Common myeloid progenitor, CD34-positive (primary cell): ENCODE measurements at regions not wholly inside any gene's neighbourhood (a gene's known extent, or its start where the extent isn't known, plus 50 kb on each side); places are given as distances from the start of the nearest gene placed in this dataset.
"Not testable (repeated sequence)": the region's sequence is repeated elsewhere in the genome, so short reads cannot be mapped to it uniquely, and the experiment has no call there.

Source experiments
- CTCF ChIA-PET: fragments of 350-600 bp; sonication (Branson Sonifier 250); formaldehyde crosslinking; loops from one replicate; lab custom pipeline; 2021; ENCODE audit warnings: antibody characterized with exemption; lab: Charles Lee
- POLR2A ChIA-PET: fragments of 350-600 bp; sonication (Branson Sonifier 250); formaldehyde crosslinking; loops from one replicate; lab custom pipeline; 2021; ENCODE audit warnings: antibody characterized with exemption; lab: Charles Lee
- DNase-seq, 3 donors: peaks; one replicate each; pipeline versions ENCODE4 v3.0.0 to v3.0.0-alpha.2; 2013
- H3K27ac ChIP-seq, 2 experiments: 1 replicate in 1 of 2; 2 replicates in 1 of 2; pipeline ENCODE4 v1.7.0; 2013; ENCODE audit warnings: inconsistent platforms in 2 of 2, low read length in 2 of 2, mild to moderate bottlenecking in 2 of 2, low read depth in 1 of 2, moderate library complexity in 1 of 2; ENCODE audit not compliant: severe bottlenecking in 2 of 2, insufficient read depth in 1 of 2, poor library complexity in 1 of 2
- H3K27me3 ChIP-seq, 5 experiments: replicated peaks in 2 of 5; 1 replicate in 3 of 5; 2 replicates in 2 of 5; pipeline versions ENCODE4 v1.6.1 to v1.7.0; 2013; ENCODE audit warnings: low read length in 4 of 5, mild to moderate bottlenecking in 2 of 5, moderate library complexity in 2 of 5, inconsistent platforms in 1 of 5; ENCODE audit not compliant: insufficient read depth in 5 of 5, control insufficient read depth in 4 of 5
- H3K36me3 ChIP-seq, 4 experiments: 1 replicate in 2 of 4; 2 replicates in 2 of 4; pipeline versions ENCODE4 v1.6.1 to v1.7.0; 2013; ENCODE audit warnings: low read length in 3 of 4, control low read depth in 1 of 4, mild to moderate bottlenecking in 1 of 4; ENCODE audit not compliant: control insufficient read depth in 4 of 4, insufficient read depth in 4 of 4
- H3K4me1 ChIP-seq, 4 experiments: 1 replicate in 3 of 4; 2 replicates in 1 of 4; pipeline versions ENCODE4 v1.6.1 to v1.7.1; 2013; ENCODE audit warnings: low read length in 3 of 4, mild to moderate bottlenecking in 3 of 4, control low read depth in 1 of 4, inconsistent platforms in 1 of 4, moderate library complexity in 1 of 4; ENCODE audit not compliant: control insufficient read depth in 4 of 4, insufficient read depth in 4 of 4; ENCODE audit errors: control extremely low read depth in 1 of 4
- H3K4me3 ChIP-seq, 7 experiments: 1 replicate in 4 of 7; 2 replicates in 3 of 7; pipeline versions ENCODE4 v1.5.1 to v1.7.0; 2013; ENCODE audit warnings: mild to moderate bottlenecking in 7 of 7, low read length in 6 of 7, moderate library complexity in 6 of 7, inconsistent platforms in 2 of 7, low read depth in 2 of 7, control low read depth in 1 of 7; ENCODE audit not compliant: insufficient read depth in 4 of 7, control insufficient read depth in 1 of 7; ENCODE audit errors: extremely low read depth in 1 of 7
- H3K9me3 ChIP-seq, 5 experiments: 1 replicate in 4 of 5; 2 replicates in 1 of 5; pipeline versions ENCODE4 v1.6.1 to v1.7.1; 2013; ENCODE audit warnings: low read length in 4 of 5, mild to moderate bottlenecking in 2 of 5, inconsistent platforms in 1 of 5, low read depth in 1 of 5, moderate library complexity in 1 of 5; ENCODE audit not compliant: control insufficient read depth in 4 of 5, insufficient read depth in 2 of 5; ENCODE audit errors: control extremely low read depth in 1 of 5
- WGBS: methylation state at CpG from one replicate; pipeline ENCODE4 v1.1.5; 2013; ENCODE audit not compliant: insufficient coverage; 5-methylcytosine and 5-hydroxymethylcytosine counted together

DNA sequence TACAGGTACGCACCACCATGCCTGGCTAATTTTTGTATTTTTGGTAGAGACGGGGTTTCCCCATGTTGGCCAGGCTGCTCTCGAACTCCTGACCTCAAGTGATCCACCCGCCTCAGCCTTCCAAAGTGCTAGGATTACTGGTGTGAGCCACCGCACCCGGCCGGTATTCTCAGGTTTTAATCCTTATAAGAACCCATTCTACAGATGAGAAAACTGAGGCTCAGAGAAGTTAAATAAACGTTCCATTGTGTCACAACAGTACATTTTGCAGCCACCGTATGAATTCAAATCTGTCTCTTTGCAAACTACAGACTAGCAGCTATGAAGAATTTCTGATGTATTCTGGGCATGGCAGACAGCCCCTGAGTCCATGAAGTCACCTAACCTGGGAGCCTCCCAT, 60.9 kb upstream of the LAPTM4A start:
- CTCF ChIA-PET = interaction anchor here (1.7 kb wide), 1 partner anchor 14 kb away, joined by 4 read pairs; no protein-coding TSS in a partner anchor
- H3K36me3 ChIP-seq, POLR2A ChIA-PET, H3K4me3 ChIP-seq, H3K27ac ChIP-seq, H3K4me1 ChIP-seq, H3K9me3 ChIP-seq, H3K27me3 ChIP-seq, DNase-seq: not testable (repeated sequence)
- 98% methylated on average over 9 of the region's 9 CpGs for WGBS

DNA sequence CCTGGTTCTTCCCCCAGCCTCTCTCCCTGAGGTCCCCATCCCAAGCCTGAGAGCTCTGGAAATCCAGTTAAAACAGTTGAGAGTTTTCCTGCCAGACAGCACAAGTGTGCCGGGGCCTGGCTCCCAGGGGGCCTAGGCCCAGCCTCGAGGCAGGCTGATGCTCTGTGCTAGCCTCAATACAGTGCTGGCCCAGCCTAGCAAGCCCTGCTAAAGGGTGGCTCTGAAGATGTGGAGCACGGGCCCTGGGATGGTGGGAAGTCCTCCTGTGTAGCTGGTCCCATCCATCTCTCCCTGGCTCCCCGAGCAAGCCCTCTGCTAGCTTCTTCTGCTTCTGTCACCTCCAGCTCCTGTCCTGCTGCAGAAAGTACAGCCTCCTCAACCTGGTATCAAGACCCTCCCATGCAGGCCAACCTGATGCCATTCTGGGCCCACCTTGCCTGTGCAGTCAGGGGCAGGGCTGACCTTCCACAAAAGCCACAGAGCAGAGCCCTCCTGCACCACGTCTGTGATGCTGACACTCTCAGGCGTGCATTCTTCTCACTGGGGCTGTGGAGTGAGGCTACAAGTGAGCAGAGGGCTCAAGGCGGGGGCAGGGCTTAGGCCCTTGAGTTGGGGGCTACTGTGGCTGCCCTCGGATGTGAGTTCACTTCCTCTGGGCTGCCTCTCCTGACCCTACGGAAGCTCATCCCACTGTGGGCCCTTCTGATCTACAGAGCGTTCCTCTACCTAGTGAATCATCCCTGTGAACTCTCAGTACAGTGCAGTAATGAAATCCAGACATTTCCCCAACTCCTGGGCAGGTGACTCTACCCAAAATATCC, 60.1 kb upstream of the LAPTM4A start:
- POLR2A ChIA-PET = no interaction called here
- Histone ChIP-seq H3K4me1 (peaks cover 0 to 9% (median 2%) of the 10 kb centered on the region in 4 experiments), H3K9me3 (peaks cover 0 to 3% (median 0%) of the 10 kb centered on the region in 5 experiments), H3K27me3 (peaks cover 0 to 1% (median 0%) of the 10 kb centered on the region in 5 experiments), H3K27ac (no peak overlapping the region), H3K36me3 (no peaks in the 10 kb centered on the region), H3K4me3 (no peak overlapping the region)
- 96% methylated on average over 8 of the region's 10 CpGs for WGBS
- DNase-seq = no peak
- CTCF ChIA-PET = interaction anchor here (1.0 kb wide), 1 partner anchor 17 kb away, joined by 5 read pairs; no protein-coding TSS in a partner anchor

GRCh38 chr2:20110876-20111275, 59.4 kb upstream of the LAPTM4A start:
- 75% methylated on average over 6 of the region's 7 CpGs for WGBS
- Histone ChIP-seq H3K4me1 (peaks cover 0 to 9% (median 2%) of the 10 kb centered on the region in 4 experiments), H3K27ac (no peak overlapping the region), H3K27me3 (peaks cover 0 to 3% (median 0%) of the 10 kb centered on the region in 5 experiments), H3K4me3 (no peak overlapping the region), H3K9me3 (peaks cover 0 to 6% (median 2%) of the 10 kb centered on the region in 5 experiments), H3K36me3 (no peaks in the 10 kb centered on the region)
- POLR2A ChIA-PET = no interaction called here
- CTCF ChIA-PET = interaction anchor here (1.0 kb wide), 1 partner anchor 16 kb away, joined by 5 read pairs; no protein-coding TSS in a partner anchor
- DNase-seq = no peak

- CTCF ChIA-PET = interaction anchor here (0.7 kb wide), 1 partner anchor 211 kb away, joined by 5 read pairs; no protein-coding TSS in a partner anchor
- H3K27ac ChIP-seq = no peak overlapping the region
- peaks cover 0 to 6% (median 2%) of the 10 kb centered on the region in 5 experiments for H3K9me3 ChIP-seq
- WGBS = 100% methylated on average over 3 of the region's 3 CpGs
- POLR2A ChIA-PET = no interaction called here
- peaks cover 0 to 9% (median 2%) of the 10 kb centered on the region in 4 experiments for H3K4me1 ChIP-seq
- no peak overlapping the region for H3K4me3 ChIP-seq
- peaks cover 0 to 3% (median 0%) of the 10 kb centered on the region in 5 experiments for H3K27me3 ChIP-seq
- DNase-seq = no peak
- no peaks in the 10 kb centered on the region for H3K36me3 ChIP-seq
Measured at GRCh38 chr2:20110383-20110782, 59.0 kb upstream of the LAPTM4A start.

DNA sequence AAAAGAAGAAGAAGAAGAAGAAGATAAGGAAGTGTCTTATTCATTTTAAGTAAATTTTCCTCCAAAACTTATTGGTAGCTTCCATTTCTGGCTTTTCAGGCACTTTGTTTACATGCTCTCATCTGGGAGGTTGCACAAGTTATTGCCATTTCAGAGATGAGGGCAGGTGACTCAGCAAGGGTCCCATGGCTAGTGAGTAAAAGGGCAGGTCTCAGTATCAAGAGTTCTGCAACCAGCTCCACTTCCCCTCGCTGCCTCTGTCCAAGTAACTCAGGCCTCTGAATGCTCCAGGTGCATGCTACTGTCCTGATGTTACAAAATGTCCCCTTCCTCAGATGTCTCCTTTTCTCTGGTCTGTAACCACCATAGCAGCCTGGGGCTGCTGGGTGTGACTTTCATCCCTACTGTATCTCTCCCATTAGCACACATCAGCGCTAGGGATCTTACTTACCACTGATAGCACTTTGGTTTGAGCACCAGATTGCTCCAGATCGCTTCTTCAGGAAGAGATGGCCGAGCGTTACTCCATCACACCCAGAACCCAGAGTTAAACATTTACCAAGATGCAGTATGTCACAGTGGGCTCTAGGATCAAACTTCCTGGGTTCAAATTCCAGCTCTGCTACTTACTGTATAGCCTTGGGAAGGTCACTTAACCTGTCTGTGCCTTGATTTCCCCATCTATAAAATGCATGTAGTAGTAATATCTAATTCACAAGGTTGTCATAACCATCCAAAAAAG, 57.4 kb upstream of the LAPTM4A start:
- Histone ChIP-seq H3K27me3 (peaks cover 0 to 3% (median 0%) of the 10 kb centered on the region in 5 experiments), H3K9me3 (peaks cover 0 to 6% (median 2%) of the 10 kb centered on the region in 5 experiments), H3K4me3 (no peak overlapping the region), H3K27ac (no peak overlapping the region), H3K4me1 (peaks cover 0 to 5% (median under 1%) of the 10 kb centered on the region in 4 experiments), H3K36me3 (no peaks in the 10 kb centered on the region)
- POLR2A ChIA-PET = no interaction called here
- CTCF ChIA-PET = interaction anchor here (0.6 to 2.0 kb wide), 4 partner anchors 9 to 1304 kb away, joined by 3 to 6 read pairs (median 3); no protein-coding TSS in a partner anchor
- WGBS = 99% methylated on average over 5 of the region's 5 CpGs
- no peak for DNase-seq

DNA sequence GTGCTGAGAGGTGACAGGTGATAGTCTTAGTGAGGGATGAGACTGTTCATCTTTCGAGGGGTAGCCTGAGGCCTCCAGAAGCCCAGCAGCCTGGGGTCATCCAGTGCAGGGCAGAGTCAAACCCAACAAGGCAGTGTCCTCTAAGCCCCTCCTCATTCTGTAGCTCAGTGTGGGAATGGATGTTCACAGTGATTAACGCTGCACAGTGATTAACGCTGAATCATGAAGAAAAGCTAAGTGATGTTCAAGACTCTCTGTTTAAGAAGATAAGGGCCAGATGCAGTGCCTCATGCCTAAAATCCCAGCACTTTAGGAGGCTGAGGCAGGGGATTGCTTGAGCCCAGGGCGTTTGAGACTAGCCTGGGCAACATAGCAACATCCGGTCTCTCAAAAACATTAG, 56.3 kb upstream of the LAPTM4A start:
- POLR2A ChIA-PET = no interaction called here
- no peaks in the 10 kb centered on the region for H3K36me3 ChIP-seq
- 95% methylated on average over 5 of the region's 5 CpGs for WGBS
- H3K9me3 ChIP-seq = peaks cover 0 to 7% (median 3%) of the 10 kb centered on the region in 5 experiments
- peaks cover 0 to 4% (median 0%) of the 10 kb centered on the region in 4 experiments for H3K4me1 ChIP-seq
- H3K27me3 ChIP-seq = peaks cover 0 to 3% (median 0%) of the 10 kb centered on the region in 5 experiments
- H3K27ac ChIP-seq = no peak overlapping the region
- no peak for DNase-seq
- CTCF ChIA-PET = interaction anchor here (1.1 to 1.5 kb wide), 2 partner anchors 10 to 103 kb away, joined by 3 to 4 read pairs; no protein-coding TSS in a partner anchor
- no peak overlapping the region for H3K4me3 ChIP-seq
